ENCODE measurements at regions not wholly inside any gene's neighbourhood (a gene's known extent, or its start where the extent isn't known, plus 50 kb on each side); places are given as distances from the start of the nearest gene placed in this dataset.

GRCh38 chr2:155653176-155653575, 679.3 kb downstream of the NR4A2 start:
- TF ChIP-seq CTCF (IDR thresholded peaks at IDR 0.05): no peak
- TF ChIP-seq POLR2AphosphoS5 (IDR thresholded peaks at IDR 0.05; ENCODE audit: insufficient read depth in 1 of 2, low read depth in 1 of 2): no peak
- TF ChIP-seq POLR2A (IDR thresholded peaks at IDR 0.05): no peak
